ENCODE measurements at regions not wholly inside any gene's neighbourhood (a gene's known extent, or its start where the extent isn't known, plus 50 kb on each side); places are given as distances from the start of the nearest gene placed in this dataset.

DNA sequence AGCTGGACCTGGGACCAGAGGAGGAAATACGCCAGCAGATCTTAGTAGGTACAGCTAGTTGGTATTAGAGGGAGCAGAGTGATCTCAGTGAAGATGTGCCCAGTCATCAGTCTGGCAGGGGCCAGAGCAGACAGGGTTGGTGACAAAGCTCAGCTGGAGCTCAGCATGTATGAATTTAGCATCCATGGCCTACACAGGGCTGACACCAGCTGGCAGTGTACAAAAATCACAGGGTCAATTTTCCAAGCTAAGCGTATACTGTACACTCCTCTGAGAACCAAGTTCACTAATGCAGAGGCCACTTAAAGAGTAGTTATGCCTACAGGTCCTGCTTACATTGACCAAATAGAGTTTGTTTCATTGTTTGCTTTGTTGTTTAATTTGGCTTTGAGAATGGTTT lies 146.6 kb downstream of the SLC24A2 start:
- H3K4me3 ChIP-seq: no peak overlapping the region
- in situ Hi-C loops (cut with MboI; ENCODE audit: low sequenced_read_pairs in 4 of 4): no loop called here
- ATAC-seq (no peak), DNase-seq (no peak)
- no peaks in the 10 kb centered on the region for H3K27me3 ChIP-seq
- no peaks in the 10 kb centered on the region for H3K9me3 ChIP-seq
- H3K4me1 ChIP-seq: no peaks in the 10 kb centered on the region
- H3K36me3 ChIP-seq: no peaks in the 10 kb centered on the region
- H3K27ac ChIP-seq: no peak overlapping the region
- intact Hi-C loops (cut with DNase I; ENCODE audit: low total_unique reads): no loop called here
- TF ChIP-seq, protein P1, sequence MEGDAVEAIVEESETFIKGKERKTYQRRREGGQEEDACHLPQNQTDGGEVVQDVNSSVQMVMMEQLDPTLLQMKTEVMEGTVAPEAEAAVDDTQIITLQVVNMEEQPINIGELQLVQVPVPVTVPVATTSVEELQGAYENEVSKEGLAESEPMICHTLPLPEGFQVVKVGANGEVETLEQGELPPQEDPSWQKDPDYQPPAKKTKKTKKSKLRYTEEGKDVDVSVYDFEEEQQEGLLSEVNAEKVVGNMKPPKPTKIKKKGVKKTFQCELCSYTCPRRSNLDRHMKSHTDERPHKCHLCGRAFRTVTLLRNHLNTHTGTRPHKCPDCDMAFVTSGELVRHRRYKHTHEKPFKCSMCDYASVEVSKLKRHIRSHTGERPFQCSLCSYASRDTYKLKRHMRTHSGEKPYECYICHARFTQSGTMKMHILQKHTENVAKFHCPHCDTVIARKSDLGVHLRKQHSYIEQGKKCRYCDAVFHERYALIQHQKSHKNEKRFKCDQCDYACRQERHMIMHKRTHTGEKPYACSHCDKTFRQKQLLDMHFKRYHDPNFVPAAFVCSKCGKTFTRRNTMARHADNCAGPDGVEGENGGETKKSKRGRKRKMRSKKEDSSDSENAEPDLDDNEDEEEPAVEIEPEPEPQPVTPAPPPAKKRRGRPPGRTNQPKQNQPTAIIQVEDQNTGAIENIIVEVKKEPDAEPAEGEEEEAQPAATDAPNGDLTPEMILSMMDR (IDR thresholded peaks at IDR 0.05 in 4 of 5, conservative IDR thresholded peaks at IDR 0.05 in 1 of 5): no peak
- no peak for TF ChIP-seq POLR2A (IDR thresholded peaks at IDR 0.05)

DNA sequence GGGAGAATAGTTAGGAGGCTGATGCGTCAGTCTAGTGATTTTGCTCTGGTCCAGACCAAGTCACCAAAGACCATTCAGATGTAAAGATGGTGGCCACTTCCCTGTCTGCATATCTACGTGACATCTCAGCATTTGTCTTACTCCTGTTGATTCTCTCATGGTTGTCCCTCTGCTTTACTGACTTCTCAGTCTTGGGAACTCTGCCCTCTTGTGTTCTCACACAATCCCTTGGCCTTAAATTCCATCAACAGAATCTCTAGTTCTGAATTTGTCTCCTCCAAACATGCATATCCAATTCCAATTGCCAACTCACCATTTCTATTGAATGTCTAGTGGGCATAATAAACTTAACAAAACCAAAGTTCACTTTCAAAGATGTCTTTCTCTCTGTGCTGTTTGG lies 147.8 kb downstream of the SLC24A2 start:
- Histone ChIP-seq H3K27ac (no peak overlapping the region), H3K9me3 (no peaks in the 10 kb centered on the region), H3K27me3 (no peaks in the 10 kb centered on the region), H3K4me3 (no peak overlapping the region), H3K4me1 (no peaks in the 10 kb centered on the region), H3K36me3 (no peaks in the 10 kb centered on the region)
- intact Hi-C loops (cut with DNase I; ENCODE audit: low total_unique reads) (no loop called here), in situ Hi-C loops (cut with MboI; ENCODE audit: low sequenced_read_pairs in 4 of 4) (no loop called here)
- no peak for TF ChIP-seq POLR2A (IDR thresholded peaks at IDR 0.05)
- TF ChIP-seq, protein P1 (IDR thresholded peaks at IDR 0.05 in 4 of 5, conservative IDR thresholded peaks at IDR 0.05 in 1 of 5): no peak
- no peak for DNase-seq
- no peak for ATAC-seq

DNA sequence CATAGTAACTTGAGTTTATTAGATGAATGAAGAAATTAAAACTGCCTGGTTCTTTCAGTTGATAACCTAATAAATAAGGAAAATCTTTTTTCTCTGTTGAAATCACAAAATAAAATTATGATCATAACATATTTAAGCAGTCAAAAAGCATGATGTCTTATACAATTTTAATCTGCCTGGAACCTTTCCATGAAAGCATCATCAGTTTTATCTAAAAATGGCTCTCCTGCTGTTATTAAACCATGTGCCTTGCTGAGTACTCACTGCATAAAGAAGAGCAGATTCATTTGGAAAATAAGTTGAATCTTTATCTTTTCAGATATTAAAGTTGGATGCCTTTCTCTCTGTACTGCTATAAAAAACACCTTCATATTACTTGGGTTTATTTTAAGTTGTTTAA lies 148.8 kb downstream of the SLC24A2 start:
- Histone ChIP-seq H3K27me3 (no peaks in the 10 kb centered on the region), H3K4me1 (no peaks in the 10 kb centered on the region), H3K4me3 (no peak overlapping the region), H3K27ac (no peak overlapping the region), H3K9me3 (no peaks in the 10 kb centered on the region), H3K36me3 (no peaks in the 10 kb centered on the region)
- intact Hi-C loops (cut with DNase I; ENCODE audit: low total_unique reads) (no loop called here), in situ Hi-C loops (cut with MboI; ENCODE audit: low sequenced_read_pairs in 4 of 4) (no loop called here)
- ATAC-seq (no peak), DNase-seq (no peak)
- TF ChIP-seq, protein P1 (IDR thresholded peaks at IDR 0.05 in 4 of 5, conservative IDR thresholded peaks at IDR 0.05 in 1 of 5): no peak
- no peak for TF ChIP-seq POLR2A (IDR thresholded peaks at IDR 0.05)

DNA sequence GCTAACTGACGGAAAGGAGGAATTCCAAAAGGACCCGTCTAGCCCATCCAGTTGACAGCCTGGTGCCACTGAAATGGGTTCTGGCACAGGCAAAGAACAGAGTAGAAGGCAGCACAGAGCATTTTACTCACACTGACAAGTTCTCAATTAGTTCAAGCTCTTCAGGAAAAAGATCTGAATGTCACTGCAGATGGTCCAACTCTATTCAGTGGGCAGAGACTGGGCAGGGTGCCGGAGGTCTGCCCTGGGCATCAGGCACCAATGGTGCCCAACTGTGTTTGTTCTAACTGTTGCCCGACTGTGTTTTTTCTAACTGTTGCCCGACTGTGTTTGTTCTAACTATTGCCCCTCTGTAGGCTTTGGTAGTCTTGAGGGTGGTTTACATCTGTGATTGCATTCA lies 151.8 kb downstream of the SLC24A2 start:
- no peaks in the 10 kb centered on the region for H3K36me3 ChIP-seq
- no peak for TF ChIP-seq POLR2A (IDR thresholded peaks at IDR 0.05)
- TF ChIP-seq, protein P1 (IDR thresholded peaks at IDR 0.05 in 4 of 5, conservative IDR thresholded peaks at IDR 0.05 in 1 of 5): no peak
- no peak for ATAC-seq

DNA sequence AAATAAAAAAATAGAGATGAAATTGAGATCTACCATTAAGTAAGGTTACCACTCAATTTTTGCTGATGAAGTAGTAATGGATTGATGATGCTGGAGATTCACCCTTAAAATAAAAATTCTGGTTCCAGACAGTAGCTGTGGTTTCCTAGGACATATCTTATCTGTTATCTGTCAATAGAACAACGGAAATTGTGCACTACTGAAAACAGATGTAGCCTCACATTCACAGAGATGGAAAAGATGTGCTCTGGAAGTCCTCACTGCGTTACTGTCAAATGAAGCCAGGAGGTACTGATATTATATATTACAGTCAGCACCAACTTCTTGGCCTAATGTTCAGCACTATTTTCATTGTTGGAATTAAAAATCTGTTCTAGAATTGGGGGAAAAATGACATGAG lies 154.0 kb downstream of the SLC24A2 start:
- DNase-seq (no peak), ATAC-seq (no peak)
- no peaks in the 10 kb centered on the region for H3K27me3 ChIP-seq
- H3K4me3 ChIP-seq: no peak overlapping the region
- in situ Hi-C loops (cut with MboI; ENCODE audit: low sequenced_read_pairs in 4 of 4) (no loop called here), intact Hi-C loops (cut with DNase I; ENCODE audit: low total_unique reads) (no loop called here)
- no peaks in the 10 kb centered on the region for H3K36me3 ChIP-seq
- H3K9me3 ChIP-seq: no peaks in the 10 kb centered on the region
- no peak overlapping the region for H3K27ac ChIP-seq
- H3K4me1 ChIP-seq: no peaks in the 10 kb centered on the region
- no peak for TF ChIP-seq POLR2A (IDR thresholded peaks at IDR 0.05)
- TF ChIP-seq, protein P1 (IDR thresholded peaks at IDR 0.05 in 4 of 5, conservative IDR thresholded peaks at IDR 0.05 in 1 of 5): no peak

More for the DNA sequence above, 151.8 kb downstream of the SLC24A2 start:
- Histone ChIP-seq H3K27me3 (no peaks in the 10 kb centered on the region), H3K4me3 (no peak overlapping the region), H3K4me1 (no peaks in the 10 kb centered on the region), H3K27ac (no peak overlapping the region), H3K9me3 (no peaks in the 10 kb centered on the region)
- no peak for DNase-seq
- intact Hi-C loops (cut with DNase I; ENCODE audit: low total_unique reads) (no loop called here), in situ Hi-C loops (cut with MboI; ENCODE audit: low sequenced_read_pairs in 4 of 4) (no loop called here)
